SK-N-SH (cell line): ENCODE measurements at regions not wholly inside any gene's neighbourhood (a gene's known extent, or its start where the extent isn't known, plus 50 kb on each side); places are given as distances from the start of the nearest gene placed in this dataset.

Experiments
- CTCF ChIA-PET: fragments of 300-600, 350-600 bp; formaldehyde crosslinking; extraction: SDS; loops from one replicate; lab custom pipeline; 2021; lab: Yijun Ruan, JAX
- POLR2A ChIA-PET: fragments of 350-600 bp; sonication (Branson Sonifier 250); formaldehyde crosslinking; extraction: SDS; loops from one replicate; lab custom pipeline; 2020; ENCODE audit warnings: antibody characterized with exemption, inconsistent platforms; lab: Yijun Ruan, JAX
- DNase-seq: peaks from one replicate; pipeline ENCODE4 v3.0.0; 2012
- H2AFZ ChIP-seq: fragments of 200-600 bp; sonication (generic); 2 replicates; pipeline ENCODE4 v1.8.1; 2016; ENCODE audit warnings: antibody characterized with exemption, mild to moderate bottlenecking, low read depth
- H3F3A ChIP-seq: fragments of 200-600 bp; sonication (generic); replicated peaks from 2 replicates; pipeline ENCODE3; 2016; ENCODE audit warnings: antibody characterized with exemption, mild to moderate bottlenecking; ENCODE audit not compliant: insufficient read depth
- H3K27ac ChIP-seq, 2 experiments: fragments of 200-500 bp in 1 of 2; fragments of 200-600 bp in 1 of 2; sonication (Bioruptor generic) in 1 of 2; sonication (generic), shearing (Covaris generic) in 1 of 2; 2 replicates each; pipeline versions ENCODE4 v1.5.1 to v1.6.1; 2014 to 2016; ENCODE audit warnings: low read depth in 2 of 2, inconsistent platforms in 1 of 2, low read length in 1 of 2, mild to moderate bottlenecking in 1 of 2, mixed read lengths in 1 of 2
- H3K27me3 ChIP-seq: fragments of 200-600 bp; sonication (generic), shearing (Covaris generic); 2 replicates; pipeline ENCODE4 v1.6.1; 2016; ENCODE audit warnings: mixed run types; ENCODE audit not compliant: insufficient read depth
- H3K36me3 ChIP-seq, 2 experiments: fragments of 200-500 bp in 1 of 2; fragments of 200-600 bp in 1 of 2; sonication (Bioruptor generic) in 1 of 2; sonication (generic) in 1 of 2; replicated peaks in 1 of 2; 2 replicates each; pipeline versions ENCODE3 to v1.5.1; 2014 to 2016; ENCODE audit warnings: low read length in 1 of 2, mild to moderate bottlenecking in 1 of 2; ENCODE audit not compliant: insufficient read depth in 2 of 2, control insufficient read depth in 1 of 2
- H3K4me1 ChIP-seq, 2 experiments: fragments of 200-500 bp in 1 of 2; fragments of 200-600 bp in 1 of 2; sonication (Bioruptor generic) in 1 of 2; sonication (generic), shearing (Covaris generic) in 1 of 2; 2 replicates each; pipeline versions ENCODE4 v1.5.1 to v1.6.1; 2014 to 2016; ENCODE audit warnings: low read depth in 1 of 2, low read length in 1 of 2, mixed run types in 1 of 2; ENCODE audit not compliant: insufficient read depth in 2 of 2, control insufficient read depth in 1 of 2
- H3K4me2 ChIP-seq: fragments of 200-600 bp; sonication (generic), shearing (Covaris generic); 2 replicates; pipeline ENCODE4 v1.6.1; 2017; ENCODE audit warnings: mixed run types
- H3K4me3 ChIP-seq, 2 experiments: fragments of 200-500 bp in 1 of 2; fragments of 200-600 bp in 1 of 2; sonication (Bioruptor generic) in 1 of 2; sonication (generic), shearing (Covaris generic) in 1 of 2; 2 replicates each; pipeline versions ENCODE4 v1.5.1 to v1.8.1; 2014 to 2016; ENCODE audit warnings: low read depth in 2 of 2, inconsistent platforms in 1 of 2, low read length in 1 of 2, mild to moderate bottlenecking in 1 of 2, mixed read lengths in 1 of 2, moderate library complexity in 1 of 2
- H3K79me2 ChIP-seq: fragments of 200-600 bp; sonication (generic); 2 replicates; pipeline ENCODE4 v1.8.1; 2017; ENCODE audit warnings: mild to moderate bottlenecking; ENCODE audit not compliant: insufficient read depth
- H3K9ac ChIP-seq: fragments of 200-600 bp; sonication (generic); 2 replicates; pipeline ENCODE4 v1.6.1; 2017; ENCODE audit warnings: mixed run types
- H3K9me2 ChIP-seq: fragments of 200-600 bp; sonication (generic); 2 replicates; pipeline ENCODE4 v1.6.1; 2017; ENCODE audit warnings: mixed run types
- H3K9me3 ChIP-seq: fragments of 200-600 bp; sonication (generic); 2 replicates; pipeline ENCODE4 v1.6.1; 2017; ENCODE audit warnings: mixed run types, mild to moderate bottlenecking, moderate library complexity
- H4K20me1 ChIP-seq: fragments of 200-600 bp; sonication (generic); 2 replicates; pipeline ENCODE4 v1.6.1; 2017; ENCODE audit warnings: mild to moderate bottlenecking, mixed run types; ENCODE audit not compliant: insufficient read depth
- GABPA ChIP-seq: IDR thresholded peaks from 2 replicates; pipeline ENCODE4 v1.4.0; 2012; ENCODE audit warnings: low read depth, mild to moderate bottlenecking
- MXI1 ChIP-seq: IDR thresholded peaks from 2 replicates; pipeline ENCODE4 v1.6.1; 2012; ENCODE audit warnings: mild to moderate bottlenecking, low read depth, low read length, improper control_type of control experiment
- NFIC ChIP-seq: IDR thresholded peaks from 2 replicates; pipeline ENCODE4 v1.4.0; 2012; ENCODE audit warnings: borderline replicate concordance
- PBX3 ChIP-seq: IDR thresholded peaks from 2 replicates; pipeline ENCODE4; 2012
- POLR2AphosphoS5 ChIP-seq: IDR thresholded peaks from 2 replicates; pipeline ENCODE4 v1.6.1; 2012; ENCODE audit warnings: low read depth, low read length
- RAD21 ChIP-seq: IDR thresholded peaks from 2 replicates; pipeline ENCODE4 v1.6.1; 2012; ENCODE audit warnings: mild to moderate bottlenecking, low read length
- RCOR1 ChIP-seq: fragments of 150-350 bp; IDR thresholded peaks from 2 replicates; pipeline ENCODE4 v1.6.1; 2017; ENCODE audit warnings: antibody characterized with exemption, low read length
- REST ChIP-seq: IDR thresholded peaks from 2 replicates; pipeline ENCODE4 v1.6.1; 2012; ENCODE audit warnings: mild to moderate bottlenecking, low read depth, low read length, moderate library complexity
- RXRA ChIP-seq: IDR thresholded peaks from 2 replicates; pipeline ENCODE4 v1.4.0; 2012; ENCODE audit warnings: low read depth, mild to moderate bottlenecking, borderline replicate concordance
- TEAD4 ChIP-seq: IDR thresholded peaks from 2 replicates; pipeline ENCODE4 v1.4.0; 2012; ENCODE audit warnings: mild to moderate bottlenecking, borderline replicate concordance; ENCODE audit not compliant: insufficient read depth
- WGBS: methylation state at CpG from one replicate; pipeline ENCODE4 v1.1.6; 2017; ENCODE audit warnings: low lambda C conversion rate; 5-methylcytosine and 5-hydroxymethylcytosine counted together
- TF ChIP-seq, protein P1 (sequence below): IDR thresholded peaks from 2 replicates; pipeline ENCODE4 v1.4.0; 2012; ENCODE audit warnings: low read depth, borderline replicate concordance
- TF ChIP-seq, protein P2 (sequence below): fragments of 150-350 bp; IDR thresholded peaks from 2 replicates; pipeline ENCODE4 v1.6.1; 2017; ENCODE audit warnings: antibody characterized with exemption, low read length, low read depth, borderline replicate concordance

GRCh38 chr9:103799959-103800358, 294.1 kb upstream of the SMC2 start:
- H3F3A ChIP-seq, result peaks cover 23% of the 10 kb centered on the region
- POLR2A ChIA-PET, result no interaction called here
- no peak overlapping the region for H3K4me2 ChIP-seq
- no peaks in the 10 kb centered on the region for H3K9me3 ChIP-seq
- H3K27ac ChIP-seq, result no peak overlapping the region
- no peaks in the 10 kb centered on the region for H3K79me2 ChIP-seq
- H3K4me1 ChIP-seq, result peaks cover 0 to 23% of the 10 kb centered on the region in 2 experiments; a peak in 2 of 4 replicates
- no peaks in the 10 kb centered on the region for H4K20me1 ChIP-seq
- TF ChIP-seq GABPA (no peak), RAD21 (no peak), NFIC (no peak), REST (no peak), PBX3 (no peak), RCOR1 (no peak), RXRA (no peak), MXI1 (no peak), TEAD4 (no peak), POLR2AphosphoS5 (no peak)
- TF ChIP-seq, protein P1, sequence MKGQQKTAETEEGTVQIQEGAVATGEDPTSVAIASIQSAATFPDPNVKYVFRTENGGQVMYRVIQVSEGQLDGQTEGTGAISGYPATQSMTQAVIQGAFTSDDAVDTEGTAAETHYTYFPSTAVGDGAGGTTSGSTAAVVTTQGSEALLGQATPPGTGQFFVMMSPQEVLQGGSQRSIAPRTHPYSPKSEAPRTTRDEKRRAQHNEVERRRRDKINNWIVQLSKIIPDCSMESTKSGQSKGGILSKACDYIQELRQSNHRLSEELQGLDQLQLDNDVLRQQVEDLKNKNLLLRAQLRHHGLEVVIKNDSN, result no peak
- TF ChIP-seq, protein P2, sequence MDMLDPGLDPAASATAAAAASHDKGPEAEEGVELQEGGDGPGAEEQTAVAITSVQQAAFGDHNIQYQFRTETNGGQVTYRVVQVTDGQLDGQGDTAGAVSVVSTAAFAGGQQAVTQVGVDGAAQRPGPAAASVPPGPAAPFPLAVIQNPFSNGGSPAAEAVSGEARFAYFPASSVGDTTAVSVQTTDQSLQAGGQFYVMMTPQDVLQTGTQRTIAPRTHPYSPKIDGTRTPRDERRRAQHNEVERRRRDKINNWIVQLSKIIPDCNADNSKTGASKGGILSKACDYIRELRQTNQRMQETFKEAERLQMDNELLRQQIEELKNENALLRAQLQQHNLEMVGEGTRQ, result no peak
- no peaks in the 10 kb centered on the region for H3K9me2 ChIP-seq
- DNase-seq, result no peak
- peak overlapping the region; percentile 80 for H2AFZ ChIP-seq
- H3K4me3 ChIP-seq, result no peak overlapping the region
- no peak overlapping the region for H3K9ac ChIP-seq
- no peaks in the 10 kb centered on the region for H3K27me3 ChIP-seq
- no peaks in the 10 kb centered on the region for H3K36me3 ChIP-seq
- CTCF ChIA-PET, result no interaction called here
- 32% methylated on average over 1 of the region's 1 CpG for WGBS
